C4-2B (cell line): ENCODE measurements at regions not wholly inside any gene's neighbourhood (a gene's known extent, or its start where the extent isn't known, plus 50 kb on each side); places are given as distances from the start of the nearest gene placed in this dataset.

Source experiments
- H3K27ac ChIP-seq: fragments of 450-650 bp; 2 replicates; pipeline ENCODE4 v1.5.1; 2017
- ZFX ChIP-seq: fragments of 450-650 bp; IDR thresholded peaks from 2 replicates; pipeline ENCODE4 v1.6.1; 2017
- TF ChIP-seq, protein P1 (sequence below): fragments of 450-650 bp; conservative IDR thresholded peaks from 2 replicates; pipeline ENCODE4 v1.5.1; 2017; ENCODE audit warnings: mild to moderate bottlenecking

DNA sequence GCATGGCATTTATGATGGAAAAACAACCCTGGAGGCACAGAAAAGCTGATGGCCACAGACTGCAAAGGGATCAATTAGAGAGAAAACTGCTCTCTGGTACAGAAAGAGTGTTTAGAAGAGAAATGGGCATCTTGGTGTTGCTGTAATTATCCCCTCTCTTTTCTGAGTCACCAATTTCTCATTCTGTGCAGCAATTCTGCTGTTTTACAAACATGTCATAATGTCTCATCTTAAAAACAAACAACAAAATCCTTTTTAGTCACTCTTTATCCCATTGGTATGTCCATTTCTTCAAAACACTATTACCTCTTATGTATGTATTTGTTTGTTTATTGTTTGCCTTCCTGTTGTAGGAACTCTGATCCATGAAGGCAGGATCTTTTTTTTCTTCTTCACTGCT, 73.9 kb upstream of the HK2 start:
- no peak overlapping the region for H3K27ac ChIP-seq
- TF ChIP-seq, protein P1, sequence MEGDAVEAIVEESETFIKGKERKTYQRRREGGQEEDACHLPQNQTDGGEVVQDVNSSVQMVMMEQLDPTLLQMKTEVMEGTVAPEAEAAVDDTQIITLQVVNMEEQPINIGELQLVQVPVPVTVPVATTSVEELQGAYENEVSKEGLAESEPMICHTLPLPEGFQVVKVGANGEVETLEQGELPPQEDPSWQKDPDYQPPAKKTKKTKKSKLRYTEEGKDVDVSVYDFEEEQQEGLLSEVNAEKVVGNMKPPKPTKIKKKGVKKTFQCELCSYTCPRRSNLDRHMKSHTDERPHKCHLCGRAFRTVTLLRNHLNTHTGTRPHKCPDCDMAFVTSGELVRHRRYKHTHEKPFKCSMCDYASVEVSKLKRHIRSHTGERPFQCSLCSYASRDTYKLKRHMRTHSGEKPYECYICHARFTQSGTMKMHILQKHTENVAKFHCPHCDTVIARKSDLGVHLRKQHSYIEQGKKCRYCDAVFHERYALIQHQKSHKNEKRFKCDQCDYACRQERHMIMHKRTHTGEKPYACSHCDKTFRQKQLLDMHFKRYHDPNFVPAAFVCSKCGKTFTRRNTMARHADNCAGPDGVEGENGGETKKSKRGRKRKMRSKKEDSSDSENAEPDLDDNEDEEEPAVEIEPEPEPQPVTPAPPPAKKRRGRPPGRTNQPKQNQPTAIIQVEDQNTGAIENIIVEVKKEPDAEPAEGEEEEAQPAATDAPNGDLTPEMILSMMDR: no peak
- TF ChIP-seq ZFX: no peak

DNA sequence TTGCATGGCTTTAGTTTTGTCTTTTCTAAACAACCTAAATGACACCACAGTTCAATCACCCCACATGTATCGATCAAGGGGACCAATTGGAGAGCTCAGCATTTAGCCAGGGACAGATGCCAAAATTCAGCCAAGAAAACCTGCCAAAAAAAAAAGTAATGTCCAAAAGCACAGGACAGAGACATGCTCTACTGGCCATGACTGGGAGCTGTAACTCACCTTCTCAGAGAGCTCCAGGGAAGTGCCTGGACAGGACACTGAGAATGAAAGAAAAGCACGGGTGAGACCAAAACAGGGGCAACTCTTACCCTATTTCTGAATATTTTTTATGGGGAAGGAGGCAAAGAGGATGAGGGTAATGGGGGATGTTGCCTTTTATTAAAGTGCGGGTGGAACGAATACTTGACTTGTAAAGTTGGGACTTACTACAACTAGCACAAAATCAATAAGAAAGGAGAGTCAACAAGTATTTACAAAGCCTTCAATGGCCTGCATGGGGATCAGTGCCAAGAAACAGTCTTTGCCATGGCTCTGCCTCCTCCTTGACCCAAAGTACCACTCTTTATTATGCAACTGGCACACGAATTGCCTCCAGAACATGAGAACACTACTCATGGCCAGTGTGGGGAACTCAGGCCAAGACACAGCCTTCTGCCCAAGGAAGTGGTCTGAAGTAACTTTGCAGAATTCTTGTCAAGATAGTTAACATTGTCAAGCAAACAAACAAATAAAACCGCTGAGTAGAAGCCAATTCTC, 72.9 kb upstream of the HK2 start:
- TF ChIP-seq, protein P1: no peak
- no peak for TF ChIP-seq ZFX
- H3K27ac ChIP-seq: peak overlapping the region; percentile 64

DNA sequence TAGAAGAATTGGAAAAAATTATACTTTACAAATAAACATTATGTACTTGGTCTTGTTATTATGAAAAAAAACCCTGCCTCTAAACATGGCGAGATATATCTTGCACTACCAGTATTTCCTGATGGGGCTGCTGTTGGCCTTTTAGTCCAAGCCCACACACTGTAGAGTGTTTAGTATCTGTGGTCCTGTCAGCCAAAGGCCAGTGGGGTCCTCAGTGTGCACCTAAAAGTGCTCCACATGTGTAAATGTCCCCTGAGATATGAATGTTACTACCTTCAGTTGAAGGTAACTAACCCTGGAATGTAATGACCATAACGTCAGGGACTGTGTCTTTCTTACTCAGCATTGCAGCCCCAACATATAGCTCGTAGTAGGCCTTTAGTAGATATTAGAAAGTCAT, 71.1 kb upstream of the HK2 start:
- no peak overlapping the region for H3K27ac ChIP-seq
- TF ChIP-seq ZFX: no peak
- TF ChIP-seq, protein P1: 0 out of 2 replicates have a peak, but pooled peaks have one; percentile 5

DNA sequence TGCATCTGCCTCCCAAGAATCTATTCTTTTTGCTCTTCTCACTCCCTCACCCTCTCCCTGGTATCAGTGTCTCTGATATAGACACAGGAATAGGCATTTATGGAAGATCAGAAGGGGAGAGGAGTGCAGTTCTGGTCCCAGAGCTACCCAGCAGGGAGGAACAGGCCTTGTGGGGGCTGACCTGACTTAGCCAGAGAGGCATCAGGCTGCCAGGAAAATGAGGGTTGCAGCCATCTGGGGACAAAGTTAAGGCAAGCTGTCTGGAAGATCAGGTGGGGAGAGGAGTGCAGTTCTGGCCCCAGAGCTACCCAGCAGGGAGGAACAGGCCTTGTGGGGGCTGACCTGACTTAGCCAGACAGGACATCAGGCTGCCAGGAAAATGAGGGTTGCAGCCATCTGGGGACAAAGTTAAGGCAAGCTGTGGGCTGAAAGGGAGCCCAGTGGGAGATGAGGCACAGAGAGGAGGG, 69.9 kb upstream of the HK2 start:
- TF ChIP-seq, protein P1: no peak
- no peak for TF ChIP-seq ZFX
- H3K27ac ChIP-seq: no peak overlapping the region

DNA sequence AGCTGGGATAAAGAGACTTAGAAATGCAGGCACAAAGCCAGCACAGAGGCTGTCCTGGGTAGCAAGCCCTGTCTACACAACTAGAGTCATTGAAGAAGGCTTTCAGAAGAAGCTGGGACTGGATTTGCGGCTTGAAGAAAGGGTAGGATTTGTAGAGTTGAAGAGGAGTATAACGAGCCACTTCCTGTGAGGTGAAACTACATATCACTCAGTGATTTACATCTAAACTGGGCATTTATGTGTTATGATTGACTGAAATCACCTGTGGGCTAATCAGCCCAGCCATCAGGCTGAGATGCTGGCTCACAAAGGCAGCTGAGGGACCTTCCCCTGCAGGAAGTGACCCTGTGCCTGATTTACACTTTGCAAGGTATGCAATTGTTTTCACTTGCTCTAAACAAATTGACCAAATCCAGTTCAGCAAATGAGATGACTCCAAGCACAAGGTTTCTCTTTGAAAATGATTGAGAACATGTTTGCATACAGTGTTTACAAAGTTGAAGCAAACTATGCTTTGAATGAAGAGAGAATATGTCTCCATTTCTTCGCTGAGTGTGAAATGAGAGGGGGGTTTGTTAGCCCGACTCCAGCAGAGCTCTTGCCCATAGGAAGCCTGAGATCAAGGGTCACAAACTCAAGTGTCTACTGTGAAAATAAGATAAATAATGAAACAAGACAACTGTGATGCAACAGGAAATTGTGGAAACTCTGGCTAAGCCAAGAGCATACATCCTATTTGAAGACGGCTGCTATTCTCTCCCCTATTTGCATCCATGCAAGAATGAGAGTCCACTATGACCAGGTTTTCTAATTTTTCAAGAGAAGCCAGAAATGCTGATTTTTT, 69.3 kb upstream of the HK2 start:
- H3K27ac ChIP-seq: no peak overlapping the region
- no peak for TF ChIP-seq ZFX
- TF ChIP-seq, protein P1: no peak

DNA sequence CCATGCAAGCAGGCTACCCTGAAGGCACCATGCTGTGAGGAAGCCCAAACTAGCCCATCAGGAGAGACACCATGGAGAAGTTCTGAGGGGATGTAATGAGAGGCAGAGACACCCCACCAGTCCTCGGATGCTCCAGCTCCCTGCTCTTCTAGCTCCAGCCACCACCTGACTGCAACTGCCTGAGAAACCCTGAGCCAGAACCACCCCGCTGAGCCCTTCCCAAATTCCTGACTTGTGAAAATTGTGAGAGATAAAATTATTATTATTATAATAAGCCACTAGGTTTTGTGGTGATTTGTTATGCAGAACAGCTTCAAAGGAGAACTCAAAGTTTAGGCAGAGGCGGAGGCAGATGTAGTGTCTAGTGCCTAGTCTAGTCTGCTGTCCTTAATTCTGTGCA, 67.1 kb upstream of the HK2 start:
- TF ChIP-seq ZFX: no peak
- TF ChIP-seq, protein P1: no peak
- H3K27ac ChIP-seq: no peak overlapping the region

DNA sequence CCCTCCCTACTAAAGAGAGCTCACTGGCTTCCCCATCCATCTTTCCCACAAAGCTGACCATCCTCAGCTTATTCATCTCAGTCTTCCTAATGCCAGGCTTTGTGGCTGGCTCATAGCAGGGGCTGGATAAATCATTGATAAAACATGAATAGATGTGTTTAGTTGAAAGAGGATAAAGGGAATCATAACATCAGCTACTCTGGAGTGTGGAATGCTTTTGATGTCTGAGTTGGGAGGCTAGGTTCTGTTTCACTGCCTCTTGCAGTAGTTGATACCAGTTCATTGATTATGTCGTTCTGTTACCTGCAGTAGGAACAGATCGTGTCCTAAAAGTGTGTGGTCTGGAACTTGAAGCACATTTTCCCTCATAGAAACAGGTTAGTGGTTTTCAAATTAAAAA, 66.3 kb upstream of the HK2 start:
- no peak for TF ChIP-seq ZFX
- TF ChIP-seq, protein P1: no peak
- no peak overlapping the region for H3K27ac ChIP-seq
